HG02870 (cell line): ENCODE measurements at regions not wholly inside any gene's neighbourhood (a gene's known extent, or its start where the extent isn't known, plus 50 kb on each side); places are given as distances from the start of the nearest gene placed in this dataset.
"Not testable (repeated sequence)": the region's sequence is repeated elsewhere in the genome, so short reads cannot be mapped to it uniquely, and the experiment has no call there.

Experiments used
- ATAC-seq: cut with Tn5 transposase; IDR thresholded peaks from one replicate; pipeline ENCODE4 v1.9.1; 2021; ENCODE audit warnings: mild to moderate bottlenecking, moderate library complexity; ENCODE audit not compliant: unreplicated experiment

DNA sequence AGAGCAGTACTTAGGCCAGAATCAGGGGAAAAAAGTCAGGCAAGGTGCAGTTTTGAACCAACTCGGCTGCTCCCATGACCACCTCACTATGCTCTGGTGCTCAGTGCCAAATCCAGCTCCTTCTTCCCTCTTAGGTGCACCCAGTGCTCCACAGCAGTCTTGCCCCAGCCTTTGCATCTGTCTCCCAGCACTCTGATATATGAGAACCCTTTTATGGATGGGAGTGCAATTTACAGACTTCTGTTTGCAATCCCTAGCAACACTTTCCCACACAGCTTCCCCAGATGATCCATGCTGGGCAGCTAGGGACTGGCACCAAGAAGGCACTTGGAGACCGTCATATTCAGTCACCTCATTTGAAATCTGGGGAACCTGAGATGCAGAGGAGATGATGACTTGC lies 267.9 kb upstream of the CCL2 start:
- no peak for ATAC-seq

- ATAC-seq, result no peak
These were observed 265.5 kb upstream of the CCL2 start for GRCh38 chr17:33989361-33990148.

DNA sequence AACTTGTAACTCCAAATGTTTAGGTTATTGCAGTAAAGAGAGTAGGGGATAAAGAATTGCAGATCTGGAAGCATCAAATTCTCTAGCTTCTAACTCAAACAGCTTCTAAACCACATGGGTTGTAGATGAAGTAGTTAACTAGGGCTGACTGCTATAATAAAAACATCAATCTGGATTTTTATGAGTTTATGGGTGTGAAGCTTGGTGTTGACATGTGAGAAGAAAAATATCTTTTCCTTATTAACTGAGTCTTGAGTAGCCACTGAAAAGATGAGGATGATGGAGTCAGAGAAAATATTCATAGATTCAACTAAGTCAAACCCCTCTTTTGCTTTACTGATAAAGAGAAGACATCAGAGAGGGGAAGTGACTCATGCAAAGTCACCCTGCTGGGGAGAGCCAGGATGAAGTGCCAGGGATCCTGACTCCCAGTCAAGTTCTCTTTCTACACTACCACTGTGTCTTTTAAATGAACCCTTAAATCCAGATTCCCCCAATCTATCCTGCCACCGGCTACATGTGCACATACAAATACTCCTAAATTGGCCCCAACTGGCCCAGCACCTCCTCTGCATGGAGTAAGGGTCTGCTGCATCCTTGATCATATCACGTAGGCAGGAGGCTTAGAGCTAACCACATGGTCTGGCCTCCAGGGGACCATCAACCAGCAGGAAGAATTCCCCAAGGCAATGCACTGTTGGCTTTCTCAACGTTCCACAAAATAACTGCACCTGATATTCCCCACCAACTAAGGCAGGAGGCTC lies 264.0 kb upstream of the CCL2 start:
- ATAC-seq, result no peak

DNA sequence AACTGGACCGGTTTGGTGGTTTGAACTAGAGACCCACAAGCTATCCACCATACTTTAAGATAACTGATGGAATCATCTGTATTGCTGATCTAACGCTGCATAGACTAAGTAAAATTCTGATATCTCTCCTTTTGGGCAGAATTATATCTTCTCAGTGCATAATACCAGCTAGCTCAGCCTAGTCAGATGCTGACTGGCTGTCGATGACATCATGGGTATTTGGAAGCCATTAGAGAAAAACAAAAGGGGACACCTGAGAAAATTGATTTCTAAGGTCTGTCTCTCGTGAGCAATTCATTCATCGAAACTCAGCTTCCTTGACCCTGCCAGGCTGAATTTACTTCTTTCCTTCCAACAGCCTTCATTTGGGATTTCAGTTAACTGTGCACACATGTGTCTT lies 263.0 kb upstream of the CCL2 start:
- ATAC-seq, result no peak

- ATAC-seq, result no peak
These were observed 254.4 kb upstream of the CCL2 start for GRCh38 chr17:34000639-34001038.

DNA sequence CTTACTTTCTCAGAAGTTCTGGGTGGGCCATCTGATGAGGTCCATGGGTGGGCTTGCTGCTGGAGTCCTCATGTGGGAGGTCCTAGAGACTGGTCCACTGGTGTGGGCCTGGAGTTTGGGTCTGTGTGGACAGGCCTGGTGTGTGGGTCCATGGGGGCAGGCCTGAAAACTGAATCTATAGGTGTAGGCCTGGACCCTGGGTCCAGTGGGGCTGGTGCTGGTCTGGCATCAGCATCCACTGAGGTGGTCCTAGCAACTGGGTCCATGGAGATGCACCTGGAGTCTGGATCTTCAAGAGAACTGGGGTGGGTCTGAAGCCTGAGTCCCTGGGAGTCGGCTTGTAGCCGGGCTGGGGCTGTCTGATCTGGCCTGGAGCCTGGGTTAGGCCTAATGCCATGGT lies 253.8 kb upstream of the CCL2 start:
- ATAC-seq, result no peak

DNA sequence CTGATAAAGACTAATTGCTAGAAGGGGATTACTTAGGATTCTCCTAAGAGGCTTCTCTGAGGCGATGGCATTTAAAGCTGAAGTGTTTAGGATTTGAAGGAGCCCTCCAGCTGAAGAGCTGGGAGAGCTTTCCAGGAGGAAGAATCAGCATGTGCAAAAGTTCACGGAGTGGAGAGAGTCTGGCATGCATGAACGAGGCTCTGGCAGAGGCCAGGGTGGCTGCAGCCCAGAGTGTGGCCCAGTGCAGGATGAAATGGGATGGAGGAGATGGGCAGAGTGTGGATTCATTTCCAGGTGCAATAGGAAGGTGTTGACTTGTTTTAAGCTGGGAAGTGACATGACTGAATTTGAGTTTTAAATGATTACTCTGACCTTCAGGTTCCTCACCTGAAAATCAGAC lies 249.0 kb upstream of the CCL2 start:
- no peak for ATAC-seq

DNA sequence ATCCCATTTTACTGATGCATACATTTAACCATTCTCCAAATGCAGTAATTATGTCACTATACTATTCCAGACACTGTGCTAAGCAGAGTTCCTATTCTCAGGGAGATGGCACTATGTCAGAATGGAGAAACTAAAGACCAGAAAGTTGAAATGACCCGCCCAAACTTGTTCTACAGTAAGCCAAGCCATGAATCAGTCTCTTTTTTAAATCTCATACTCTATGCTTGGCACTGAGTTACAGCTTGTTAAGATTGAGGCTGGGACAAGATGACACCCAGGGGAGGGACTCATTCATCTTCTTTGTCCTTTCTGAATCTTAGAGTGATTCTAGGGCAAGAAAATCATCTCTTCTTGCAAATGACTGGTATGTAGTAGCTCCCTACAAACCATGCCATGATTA lies 247.0 kb upstream of the CCL2 start:
- ATAC-seq, result no peak

GRCh38 chr17:34009912-34010311 lies 245.2 kb upstream of the CCL2 start:
- no peak for ATAC-seq

- ATAC-seq, result no peak
These were observed 244.6 kb upstream of the CCL2 start for GRCh38 chr17:34010534-34010933.

DNA sequence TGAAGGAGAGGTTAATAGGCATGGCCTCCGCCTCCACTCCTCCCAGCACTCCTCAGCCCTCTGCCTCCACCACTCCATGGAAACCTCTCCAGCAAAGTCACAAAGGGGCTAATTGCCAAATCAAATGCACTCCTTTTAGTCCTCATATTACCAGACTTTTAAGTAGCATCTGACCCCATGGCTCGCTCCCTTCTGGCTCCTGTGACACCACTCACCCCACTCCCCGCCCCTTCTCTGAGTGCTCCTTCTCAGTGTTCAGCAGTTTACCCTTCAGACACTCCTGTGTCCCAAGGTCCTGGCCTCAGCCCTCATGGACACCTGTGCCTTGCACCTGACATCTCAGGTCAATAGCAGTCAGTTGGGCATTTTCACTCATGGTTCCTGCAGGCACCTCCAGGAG lies 243.5 kb upstream of the CCL2 start:
- ATAC-seq, result no peak

DNA sequence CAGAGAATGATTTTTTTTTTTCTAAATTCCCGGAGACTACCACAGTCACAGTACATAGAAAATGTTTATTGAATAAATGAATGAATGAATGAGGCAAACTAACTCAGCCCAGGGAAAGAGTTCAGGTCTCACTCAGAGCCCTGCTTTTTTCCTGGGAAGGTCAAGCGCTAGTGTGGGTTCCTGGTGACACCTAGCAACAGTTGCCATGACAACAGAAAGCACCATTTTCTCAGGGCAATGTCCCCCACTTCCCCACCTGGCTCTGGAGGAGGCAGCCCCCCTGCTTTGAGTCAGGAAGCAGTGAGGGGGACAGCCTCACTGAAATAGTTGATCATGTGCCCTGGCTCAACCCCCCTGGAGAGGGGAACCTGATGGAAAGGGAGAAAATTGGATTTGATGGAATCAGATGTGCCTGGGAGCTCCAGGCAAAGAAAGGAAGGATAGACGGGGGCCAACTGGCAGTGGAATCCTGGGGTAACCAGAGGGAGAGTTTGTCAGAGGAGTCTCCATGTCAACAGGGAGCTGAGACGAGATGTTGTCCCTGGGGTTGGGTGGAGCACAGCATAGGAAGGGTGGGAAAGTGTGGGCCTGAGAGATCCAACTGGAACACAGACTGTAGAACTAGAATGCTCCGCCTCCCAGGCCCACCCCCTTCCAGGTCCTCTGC lies 242.2 kb upstream of the CCL2 start:
- ATAC-seq, result no peak

DNA sequence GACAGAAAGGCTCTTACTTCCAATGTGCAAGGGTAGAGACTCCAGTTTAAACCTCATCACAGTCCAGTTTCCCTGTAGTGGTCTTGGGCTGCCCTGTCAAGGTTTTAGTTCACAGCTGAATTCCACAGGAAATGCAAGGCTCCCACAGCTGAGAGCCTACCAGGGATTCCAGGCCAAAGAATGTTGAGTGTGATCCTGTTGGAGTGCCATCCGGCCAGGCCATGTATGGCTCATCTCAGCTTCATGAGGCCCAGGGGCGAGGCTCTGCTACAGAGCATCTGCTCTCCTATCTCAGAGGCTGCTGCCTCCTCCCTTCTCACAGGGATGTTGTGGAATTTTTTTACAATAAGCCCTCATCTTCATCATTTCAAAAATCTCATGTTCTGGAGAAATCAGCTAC lies 239.8 kb upstream of the CCL2 start:
- no peak for ATAC-seq

- no peak for ATAC-seq
These were observed 230.7 kb upstream of the CCL2 start for GRCh38 chr17:34024386-34024785.

DNA sequence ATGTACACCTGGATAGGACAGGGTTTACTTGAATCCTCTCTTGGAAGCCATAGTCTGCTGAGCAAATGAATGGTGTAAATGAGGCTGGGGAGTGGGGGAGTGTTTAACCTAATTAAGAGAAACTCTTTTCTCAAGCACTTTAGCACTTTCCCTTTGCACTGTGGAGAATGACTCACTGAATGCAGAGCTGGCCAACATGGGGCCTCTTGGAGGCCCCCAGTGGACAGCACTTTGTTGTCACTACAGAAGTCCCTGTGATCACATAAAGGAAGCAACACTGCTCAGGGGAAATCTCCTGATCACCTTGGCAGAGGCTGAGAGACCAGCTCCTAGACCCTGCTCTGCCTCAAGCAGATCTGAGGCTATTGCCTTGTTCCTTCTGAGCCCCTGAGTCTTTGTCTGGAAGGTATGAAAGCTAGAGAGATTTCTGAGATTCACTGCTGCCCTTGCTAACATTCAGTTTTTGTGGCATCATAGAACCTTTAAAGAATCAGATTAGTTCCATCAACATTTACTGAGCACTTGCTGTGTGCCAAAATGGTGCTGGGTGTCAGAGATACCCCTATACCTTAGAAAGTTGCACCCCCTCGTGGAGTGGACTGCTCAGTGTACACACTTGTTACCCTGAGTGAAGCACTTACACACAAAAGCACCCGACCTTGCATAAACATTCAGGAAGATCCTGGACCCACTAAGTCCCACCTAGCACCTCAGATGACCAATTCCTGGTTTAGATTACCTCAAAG lies 230.1 kb upstream of the CCL2 start:
- ATAC-seq, result no peak

- not testable (repeated sequence) for ATAC-seq
These were observed 224.5 kb upstream of the CCL2 start for GRCh38 chr17:34030601-34031000.

GRCh38 chr17:34032305-34032704 lies 222.8 kb upstream of the CCL2 start:
- not testable (repeated sequence) for ATAC-seq

GRCh38 chr17:34038786-34039185 lies 216.3 kb upstream of the CCL2 start:
- ATAC-seq, result not testable (repeated sequence)

DNA sequence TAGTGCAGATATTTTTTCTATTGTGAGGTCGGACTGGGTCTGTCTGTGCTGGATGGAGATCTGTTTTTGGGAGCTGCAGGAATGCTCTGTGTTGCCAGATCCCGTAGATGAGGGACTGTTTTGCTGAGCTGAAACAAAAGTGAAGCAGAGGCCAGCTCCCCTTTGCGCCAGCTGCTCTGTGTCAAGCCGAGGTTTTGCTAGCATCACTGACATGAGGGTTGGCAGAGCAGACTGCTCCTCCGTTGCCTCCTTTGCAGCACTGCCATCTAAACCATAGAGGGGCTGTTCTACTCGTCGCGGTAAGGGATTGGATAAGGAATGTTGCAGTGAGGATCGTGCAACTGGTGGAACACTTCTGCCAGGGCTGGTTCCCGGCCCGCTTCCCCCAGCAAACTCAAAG lies 215.9 kb upstream of the CCL2 start:
- not testable (repeated sequence) for ATAC-seq

GRCh38 chr17:34039759-34040555 lies 215.1 kb upstream of the CCL2 start:
- not testable (repeated sequence) for ATAC-seq
